Smooth muscle cell (in vitro differentiated cells): ENCODE measurements at regions not wholly inside any gene's neighbourhood (a gene's known extent, or its start where the extent isn't known, plus 50 kb on each side); places are given as distances from the start of the nearest gene placed in this dataset.

ENCODE experiments used
- DNase-seq: peaks from one replicate; lab custom pipeline; 2025; ENCODE audit not compliant: unreplicated experiment; lab: John Stamatoyannopoulos, UW
- H2AFZ ChIP-seq: fragments of 200-600 bp; sonication (generic); 2 replicates; pipeline ENCODE4 v1.6.0; 2016; ENCODE audit warnings: antibody characterized with exemption, low read depth, mild to moderate bottlenecking
- H3F3A ChIP-seq: fragments of 200-600 bp; sonication (generic); 2 replicates; pipeline ENCODE4 v1.6.0; 2017; ENCODE audit warnings: antibody characterized with exemption, low read depth
- H3K27ac ChIP-seq: fragments of 200-600 bp; sonication (generic); 2 replicates; pipeline ENCODE4 v1.5.1; 2016; ENCODE audit warnings: low read depth, mild to moderate bottlenecking
- H3K27me3 ChIP-seq: fragments of 200-600 bp; sonication (generic); 2 replicates; pipeline ENCODE4 v1.6.1; 2016; ENCODE audit warnings: low read depth, mild to moderate bottlenecking
- H3K36me3 ChIP-seq: fragments of 200-600 bp; sonication (generic); 2 replicates; pipeline ENCODE4 v1.5.1; 2016; ENCODE audit warnings: low read depth
- H3K4me1 ChIP-seq: fragments of 200-600 bp; sonication (generic); 2 replicates; pipeline ENCODE4 v1.5.1; 2016; ENCODE audit warnings: low read depth
- H3K4me2 ChIP-seq: fragments of 200-600 bp; sonication (generic); 2 replicates; pipeline ENCODE4 v1.6.0; 2016; ENCODE audit warnings: mild to moderate bottlenecking
- H3K4me3 ChIP-seq: fragments of 200-600 bp; sonication (generic); 2 replicates; pipeline ENCODE4 v1.5.1; 2016; ENCODE audit warnings: mild to moderate bottlenecking
- H3K79me2 ChIP-seq: fragments of 200-600 bp; sonication (generic); 2 replicates; pipeline ENCODE4 v1.6.0; 2016; ENCODE audit warnings: low read depth, mild to moderate bottlenecking
- H3K9ac ChIP-seq: fragments of 200-600 bp; sonication (generic); 2 replicates; pipeline ENCODE4 v1.6.0; 2016; ENCODE audit warnings: low read depth
- H3K9me3 ChIP-seq: fragments of 200-600 bp; sonication (generic); replicated peaks from 2 replicates; pipeline ENCODE4 v1.5.1; 2016; ENCODE audit warnings: low read depth
- H4K20me1 ChIP-seq: fragments of 200-600 bp; sonication (generic); 2 replicates; pipeline ENCODE4 v1.6.0; 2016; ENCODE audit warnings: low read depth
- WGBS: methylation state at CpG from one replicate; pipeline ENCODE4 v1.1.7; 2016; ENCODE audit warnings: low lambda C conversion rate; 5-methylcytosine and 5-hydroxymethylcytosine counted together
- TF ChIP-seq, protein P1 (sequence below): fragments of 200-600 bp; sonication (generic); IDR thresholded peaks from 2 replicates; pipeline ENCODE4 v1.5.1; 2017; ENCODE audit warnings: borderline replicate concordance, mild to moderate bottlenecking, antibody characterized with exemption; ENCODE audit not compliant: insufficient read depth, poor library complexity, severe bottlenecking

DNA sequence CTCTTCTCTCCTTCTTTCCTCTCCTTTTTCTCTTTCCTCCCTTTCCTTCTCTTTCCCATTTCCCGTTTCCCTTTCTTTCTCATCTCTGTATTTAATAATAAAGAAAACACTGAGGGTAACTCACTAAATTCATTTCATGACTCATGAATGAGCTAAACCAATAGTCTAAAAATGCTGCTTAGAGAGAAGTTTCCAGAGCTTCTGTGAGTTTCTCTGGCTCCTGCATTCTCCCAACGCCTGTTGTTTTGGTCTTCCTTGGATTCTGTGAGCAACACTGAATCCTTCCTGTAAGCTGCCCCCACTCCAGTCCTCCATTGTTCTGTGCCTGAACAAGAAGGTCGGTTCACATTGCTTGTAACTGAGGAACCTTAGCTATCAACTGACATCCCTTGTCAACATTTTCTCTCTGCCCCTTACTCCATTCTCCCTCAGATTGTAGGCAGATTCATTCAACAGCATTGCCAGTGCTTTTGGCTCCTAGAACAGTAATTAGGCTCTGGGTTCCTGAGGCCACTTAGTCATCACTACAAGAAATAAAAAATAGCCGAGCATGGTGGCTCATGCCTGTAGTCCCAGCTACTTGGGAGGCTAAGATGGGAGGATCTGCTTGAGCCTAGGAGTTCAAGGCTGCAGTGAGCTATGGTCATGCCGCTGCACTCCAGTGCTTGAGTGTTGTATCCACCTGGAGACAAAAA lies 237.7 kb upstream of the KLF4 start:
- peak overlapping the region; percentile 50 for H3K27ac ChIP-seq
- 71% methylated on average over 5 of the region's 5 CpGs for WGBS
- TF ChIP-seq, protein P1, sequence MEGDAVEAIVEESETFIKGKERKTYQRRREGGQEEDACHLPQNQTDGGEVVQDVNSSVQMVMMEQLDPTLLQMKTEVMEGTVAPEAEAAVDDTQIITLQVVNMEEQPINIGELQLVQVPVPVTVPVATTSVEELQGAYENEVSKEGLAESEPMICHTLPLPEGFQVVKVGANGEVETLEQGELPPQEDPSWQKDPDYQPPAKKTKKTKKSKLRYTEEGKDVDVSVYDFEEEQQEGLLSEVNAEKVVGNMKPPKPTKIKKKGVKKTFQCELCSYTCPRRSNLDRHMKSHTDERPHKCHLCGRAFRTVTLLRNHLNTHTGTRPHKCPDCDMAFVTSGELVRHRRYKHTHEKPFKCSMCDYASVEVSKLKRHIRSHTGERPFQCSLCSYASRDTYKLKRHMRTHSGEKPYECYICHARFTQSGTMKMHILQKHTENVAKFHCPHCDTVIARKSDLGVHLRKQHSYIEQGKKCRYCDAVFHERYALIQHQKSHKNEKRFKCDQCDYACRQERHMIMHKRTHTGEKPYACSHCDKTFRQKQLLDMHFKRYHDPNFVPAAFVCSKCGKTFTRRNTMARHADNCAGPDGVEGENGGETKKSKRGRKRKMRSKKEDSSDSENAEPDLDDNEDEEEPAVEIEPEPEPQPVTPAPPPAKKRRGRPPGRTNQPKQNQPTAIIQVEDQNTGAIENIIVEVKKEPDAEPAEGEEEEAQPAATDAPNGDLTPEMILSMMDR = no peak
- peaks cover 6% of the 10 kb centered on the region for H3K27me3 ChIP-seq
- peak overlapping the region; percentile 36 for H2AFZ ChIP-seq
- no peaks in the 10 kb centered on the region for H3K4me1 ChIP-seq
- H3K36me3 ChIP-seq = no peaks in the 10 kb centered on the region
- H3K79me2 ChIP-seq = no peaks in the 10 kb centered on the region
- H3K9ac ChIP-seq = no peak overlapping the region
- H3K4me2 ChIP-seq = no peak overlapping the region
- no peak overlapping the region for H3K4me3 ChIP-seq
- no peaks in the 10 kb centered on the region for H3F3A ChIP-seq
- no peaks in the 10 kb centered on the region for H4K20me1 ChIP-seq
- H3K9me3 ChIP-seq = no peaks in the 10 kb centered on the region
- no peak for DNase-seq

DNA sequence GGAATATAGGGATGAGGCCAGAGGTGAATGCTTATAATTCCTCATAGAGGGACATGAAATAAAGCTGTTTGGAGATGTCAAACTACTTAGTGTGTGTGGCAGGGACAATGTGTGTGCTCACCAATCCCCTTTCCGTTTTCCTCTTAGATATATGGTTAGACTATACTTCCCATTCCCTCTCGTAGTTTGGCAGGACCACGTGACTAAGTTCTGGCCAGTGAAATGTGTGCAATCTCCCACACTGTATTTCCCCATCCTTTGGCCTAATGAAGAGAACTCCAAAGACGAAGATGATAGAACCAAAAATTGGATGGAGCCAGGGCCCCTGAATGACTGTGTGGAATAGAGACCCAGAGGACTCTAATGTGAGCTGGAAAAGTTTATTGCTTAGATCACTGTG lies 233.4 kb upstream of the KLF4 start:
- no peaks in the 10 kb centered on the region for H3F3A ChIP-seq
- no peak overlapping the region for H3K9ac ChIP-seq
- 91% methylated on average over 4 of the region's 4 CpGs for WGBS
- peaks cover 6% of the 10 kb centered on the region for H3K27me3 ChIP-seq
- no peaks in the 10 kb centered on the region for H3K79me2 ChIP-seq
- H3K4me2 ChIP-seq = no peak overlapping the region
- no peaks in the 10 kb centered on the region for H3K36me3 ChIP-seq
- no peak overlapping the region for H2AFZ ChIP-seq
- TF ChIP-seq, protein P1 = no peak
- no peak for DNase-seq
- H3K4me3 ChIP-seq = no peak overlapping the region
- no peak overlapping the region for H3K27ac ChIP-seq
- no peaks in the 10 kb centered on the region for H3K9me3 ChIP-seq
- no peaks in the 10 kb centered on the region for H3K4me1 ChIP-seq
- H4K20me1 ChIP-seq = no peaks in the 10 kb centered on the region

DNA sequence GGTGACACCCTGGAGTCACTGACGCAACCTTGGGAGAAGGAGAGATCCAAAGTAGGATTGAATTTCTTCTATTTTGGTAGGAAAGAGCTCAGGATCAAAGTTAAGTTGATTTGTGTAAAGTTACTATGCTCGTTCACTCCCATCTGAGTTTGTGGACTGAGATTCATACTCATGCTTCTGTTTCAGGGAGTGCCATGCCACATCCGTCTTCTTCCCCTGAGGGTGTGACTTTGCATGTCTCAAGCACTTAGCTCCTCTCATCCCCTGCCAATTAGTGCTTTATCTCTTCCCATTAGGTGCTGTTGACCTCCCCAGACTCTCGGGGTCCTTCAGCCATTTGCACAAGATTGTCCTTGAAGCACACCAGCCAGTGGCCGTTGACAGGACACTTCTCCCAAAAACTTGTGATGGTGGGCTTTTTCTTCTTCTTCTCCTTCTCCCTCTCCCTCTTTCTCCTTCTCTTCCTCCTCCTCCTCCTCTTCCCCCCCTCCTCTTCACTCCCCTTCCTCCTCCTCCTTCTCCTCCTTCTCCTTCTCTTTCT lies 232.2 kb upstream of the KLF4 start:
- WGBS = 77% methylated on average over 5 of the region's 5 CpGs
- H3K36me3 ChIP-seq = no peaks in the 10 kb centered on the region

More for the DNA sequence above, 232.2 kb upstream of the KLF4 start:
- TF ChIP-seq, protein P1 = no peak
- Histone ChIP-seq H3K4me1 (no peaks in the 10 kb centered on the region), H3F3A (no peaks in the 10 kb centered on the region), H3K4me2 (no peak overlapping the region), H3K79me2 (no peaks in the 10 kb centered on the region), H3K9ac (no peak overlapping the region), H4K20me1 (no peaks in the 10 kb centered on the region), H3K27ac (no peak overlapping the region), H3K27me3 (peaks cover 6% of the 10 kb centered on the region), H3K9me3 (no peaks in the 10 kb centered on the region), H3K4me3 (no peak overlapping the region), H2AFZ (no peak overlapping the region)
- no peak for DNase-seq
